Keratinocyte (primary cell): ENCODE measurements at regions not wholly inside any gene's neighbourhood (a gene's known extent, or its start where the extent isn't known, plus 50 kb on each side); places are given as distances from the start of the nearest gene placed in this dataset.

ENCODE experiments used
- CTCF ChIP-seq, 3 experiments: IDR thresholded peaks in 1 of 3; conservative IDR thresholded peaks in 1 of 3; optimal IDR thresholded peaks in 1 of 3; 2 replicates in 2 of 3; 3 replicates in 1 of 3; pipeline versions ENCODE3 to v1.5.1; 2011; ENCODE audit warnings: low read length in 3 of 3, mild to moderate bottlenecking in 3 of 3, moderate library complexity in 2 of 3, control low read depth in 1 of 3, inconsistent platforms in 1 of 3; ENCODE audit not compliant: insufficient read depth in 2 of 3; ENCODE audit errors: extremely low read depth in 1 of 3
- EZH2 ChIP-seq: IDR thresholded peaks from one replicate; pipeline ENCODE4 v1.6.1; 2012; ENCODE audit warnings: inconsistent platforms, mild to moderate bottlenecking, low read length, moderate library complexity

GRCh38 chr2:193837111-193837738 is 1642.5 kb upstream of the TMEFF2 start:
- TF ChIP-seq CTCF (optimal IDR thresholded peaks at IDR 0.05 in 1 of 3, IDR thresholded peaks at IDR 0.05 in 1 of 3, conservative IDR thresholded peaks at IDR 0.05 in 1 of 3; ENCODE audit: extremely low read depth in 1 of 3, insufficient read depth in 2 of 3, low read length in 3 of 3) (no peak), EZH2 (no peak)
